Medulla oblongata (tissue), 1 donor: ENCODE measurements at regions not wholly inside any gene's neighbourhood (a gene's known extent, or its start where the extent isn't known, plus 50 kb on each side); places are given as distances from the start of the nearest gene placed in this dataset.

Source experiments
- DNase-seq: peaks from one replicate; pipeline ENCODE4 v3.0.0-alpha.2; 2015; ENCODE audit errors: extremely low spot score

- no peak for DNase-seq
These were observed 161.5 kb upstream of the ESRRG start for GRCh38 chr1:216884614-216885229.

GRCh38 chr1:216883518-216883917 is 160.3 kb upstream of the ESRRG start:
- DNase-seq, result no peak

GRCh38 chr1:216881695-216882094 is 158.5 kb upstream of the ESRRG start:
- DNase-seq, result no peak

GRCh38 chr1:216866714-216867113 is 143.5 kb upstream of the ESRRG start:
- no peak for DNase-seq

- no peak for DNase-seq
These were observed 132.6 kb upstream of the ESRRG start for GRCh38 chr1:216855810-216856209.

- DNase-seq, result no peak
These were observed 131.7 kb upstream of the ESRRG start for GRCh38 chr1:216854836-216855484.

GRCh38 chr1:216851073-216851472 is 127.8 kb upstream of the ESRRG start:
- no peak for DNase-seq

GRCh38 chr1:216849146-216849545 is 125.9 kb upstream of the ESRRG start:
- no peak for DNase-seq

- no peak for DNase-seq
These were observed 124.3 kb upstream of the ESRRG start for GRCh38 chr1:216847397-216848036.

- DNase-seq, result no peak
These were observed 123.1 kb upstream of the ESRRG start for GRCh38 chr1:216846339-216846738.

- DNase-seq, result no peak
These were observed 120.2 kb upstream of the ESRRG start for GRCh38 chr1:216843409-216843808.

GRCh38 chr1:216841165-216841564 is 117.9 kb upstream of the ESRRG start:
- DNase-seq, result no peak

- no peak for DNase-seq
These were observed 113.1 kb upstream of the ESRRG start for GRCh38 chr1:216836316-216836715.

GRCh38 chr1:216833509-216833908 is 110.3 kb upstream of the ESRRG start:
- DNase-seq, result no peak

- DNase-seq, result no peak
These were observed 109.0 kb upstream of the ESRRG start for GRCh38 chr1:216832192-216832591.

GRCh38 chr1:216830424-216831210 is 107.4 kb upstream of the ESRRG start:
- no peak for DNase-seq

- no peak for DNase-seq
These were observed 104.0 kb upstream of the ESRRG start for GRCh38 chr1:216827251-216827650.

- DNase-seq, result no peak
These were observed 103.4 kb upstream of the ESRRG start for GRCh38 chr1:216826646-216827045.

GRCh38 chr1:216826214-216826613 is 103.0 kb upstream of the ESRRG start:
- no peak for DNase-seq

- DNase-seq, result no peak
These were observed 102.3 kb upstream of the ESRRG start for GRCh38 chr1:216825557-216825956.

- DNase-seq, result no peak
These were observed 101.3 kb upstream of the ESRRG start for GRCh38 chr1:216824511-216824910.

GRCh38 chr1:216823731-216824130 is 100.5 kb upstream of the ESRRG start:
- no peak for DNase-seq
